SK-N-MC (cell line): ENCODE measurements at regions not wholly inside any gene's neighbourhood (a gene's known extent, or its start where the extent isn't known, plus 50 kb on each side); places are given as distances from the start of the nearest gene placed in this dataset.

Experiments used
- EZH2 ChIP-seq: fragments of 200-600 bp; sonication (generic); IDR thresholded peaks from one replicate; pipeline ENCODE4 v1.6.1; 2017; ENCODE audit warnings: antibody characterized with exemption
- FOXP2 ChIP-seq: optimal IDR thresholded peaks from 2 replicates; pipeline ENCODE3; 2011; ENCODE audit warnings: mild to moderate bottlenecking, moderate library complexity; ENCODE audit not compliant: insufficient read depth; ENCODE audit errors: extremely low read length, control extremely low read depth
- POLR2AphosphoS5 ChIP-seq: IDR thresholded peaks from 2 replicates; pipeline ENCODE4 v1.6.1; 2012; ENCODE audit warnings: mild to moderate bottlenecking, low read depth, low read length, borderline replicate concordance

DNA sequence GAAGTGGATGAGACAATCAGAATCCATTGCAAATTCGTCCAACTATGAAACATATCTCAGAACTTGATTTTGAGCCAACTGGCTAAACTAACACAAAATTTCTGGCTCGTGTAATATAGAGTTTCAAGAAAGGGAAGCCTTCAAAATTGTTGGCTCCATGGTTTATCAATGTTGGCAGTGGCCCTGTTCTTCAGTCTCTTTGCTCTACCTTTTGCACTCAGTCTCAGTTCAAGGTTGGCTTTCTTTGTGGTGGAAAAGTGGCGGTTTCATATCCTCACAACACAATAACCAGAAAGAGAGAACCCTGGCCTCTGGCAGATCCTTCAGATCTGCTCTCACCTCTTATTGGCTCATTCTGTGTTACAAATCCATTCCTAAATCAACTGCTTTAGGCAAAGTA is 473.8 kb upstream of the API5 start:
- TF ChIP-seq POLR2AphosphoS5, result no peak
- no peak for TF ChIP-seq EZH2
- no peak for TF ChIP-seq FOXP2
